ENCODE measurements at regions not wholly inside any gene's neighbourhood (a gene's known extent, or its start where the extent isn't known, plus 50 kb on each side); places are given as distances from the start of the nearest gene placed in this dataset.
"Not testable (repeated sequence)": the region's sequence is repeated elsewhere in the genome, so short reads cannot be mapped to it uniquely, and the experiment has no call there.

DNA sequence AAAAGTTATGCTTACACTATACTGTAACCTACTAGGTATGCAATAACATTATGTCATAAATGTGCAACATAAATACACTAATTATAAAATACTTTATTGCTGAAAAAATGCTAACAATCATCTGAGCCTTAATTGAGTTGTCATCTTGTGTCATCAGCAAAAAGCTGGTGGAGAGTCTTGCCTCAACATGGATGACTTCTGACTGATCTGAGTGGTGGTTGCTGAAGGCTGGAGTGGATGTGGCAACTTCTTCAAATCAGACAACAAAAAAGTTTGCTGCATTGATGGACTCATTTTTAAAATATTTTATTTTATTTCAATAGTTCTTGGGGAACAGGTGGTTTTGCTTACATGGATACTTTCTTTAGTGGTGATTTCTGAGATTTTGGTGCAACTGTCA, 93.9 kb upstream of the AMN1 start:
- DNase-seq (ENCODE audit: insufficient read length, low spot score) (no peak), FAIRE-seq (no peak)

DNA sequence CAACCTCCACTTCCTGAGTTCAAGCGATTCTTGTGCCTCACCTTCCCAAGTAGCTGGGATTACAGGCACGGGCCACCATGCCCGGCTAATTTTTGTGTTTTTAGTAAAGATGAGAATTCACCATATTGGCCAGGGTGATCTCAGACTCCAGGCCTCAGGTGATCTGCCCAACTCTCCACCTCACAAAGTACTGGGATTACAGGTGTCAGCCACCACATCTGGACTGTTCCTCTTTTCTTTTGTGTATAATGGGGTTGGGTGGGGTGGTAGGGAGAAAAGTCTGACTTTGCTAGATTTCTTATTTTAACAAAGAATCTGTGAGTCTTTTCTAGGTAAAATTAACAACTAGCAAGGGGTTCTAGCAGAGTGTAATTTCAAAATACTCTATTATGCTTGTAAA, 92.7 kb upstream of the AMN1 start:
- DNase-seq (ENCODE audit: insufficient read length, low spot score) = no peak
- FAIRE-seq = no peak

DNA sequence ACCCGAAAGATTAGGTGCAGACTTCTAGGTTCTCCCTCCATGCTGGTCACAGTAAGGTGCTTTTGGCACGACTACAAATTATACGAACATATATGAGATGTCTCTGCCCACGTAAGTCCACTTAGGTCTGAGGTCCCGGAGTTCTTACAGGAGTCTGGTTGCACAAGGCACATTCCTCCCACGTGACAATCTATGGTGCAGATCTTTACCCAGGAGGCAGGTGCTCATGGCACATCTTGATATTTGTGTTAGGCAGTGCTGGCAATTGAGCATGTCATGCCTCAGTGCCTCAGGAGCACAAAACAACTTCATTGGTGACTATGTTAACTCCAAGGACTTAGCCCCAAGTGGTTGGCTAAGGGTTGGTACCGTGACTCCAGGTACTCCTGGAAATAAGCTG, 92.0 kb upstream of the AMN1 start:
- DNase-seq (ENCODE audit: insufficient read length, low spot score) (no peak), FAIRE-seq (peak; percentile 49)

DNA sequence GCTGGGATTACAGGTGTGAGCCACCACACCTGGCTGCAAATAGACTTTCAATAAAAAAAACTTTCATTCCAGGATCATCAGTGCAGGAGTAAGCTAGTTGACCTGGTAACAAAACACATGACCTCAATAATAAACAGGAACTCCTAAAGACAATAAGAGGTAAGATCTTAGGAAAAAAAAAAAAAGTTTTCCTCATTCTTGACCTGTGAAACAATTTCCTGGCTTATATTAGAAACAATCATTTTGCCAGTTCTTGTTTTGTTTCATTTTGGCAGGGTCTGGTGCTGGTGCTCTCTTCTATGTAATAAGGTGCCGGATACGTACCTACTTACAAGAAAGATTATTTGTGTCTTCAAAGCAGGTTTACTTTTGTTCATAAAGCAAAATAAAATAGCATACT, 90.6 kb upstream of the AMN1 start:
- FAIRE-seq (peak; percentile 39), DNase-seq (ENCODE audit: insufficient read length, low spot score) (no peak)

DNA sequence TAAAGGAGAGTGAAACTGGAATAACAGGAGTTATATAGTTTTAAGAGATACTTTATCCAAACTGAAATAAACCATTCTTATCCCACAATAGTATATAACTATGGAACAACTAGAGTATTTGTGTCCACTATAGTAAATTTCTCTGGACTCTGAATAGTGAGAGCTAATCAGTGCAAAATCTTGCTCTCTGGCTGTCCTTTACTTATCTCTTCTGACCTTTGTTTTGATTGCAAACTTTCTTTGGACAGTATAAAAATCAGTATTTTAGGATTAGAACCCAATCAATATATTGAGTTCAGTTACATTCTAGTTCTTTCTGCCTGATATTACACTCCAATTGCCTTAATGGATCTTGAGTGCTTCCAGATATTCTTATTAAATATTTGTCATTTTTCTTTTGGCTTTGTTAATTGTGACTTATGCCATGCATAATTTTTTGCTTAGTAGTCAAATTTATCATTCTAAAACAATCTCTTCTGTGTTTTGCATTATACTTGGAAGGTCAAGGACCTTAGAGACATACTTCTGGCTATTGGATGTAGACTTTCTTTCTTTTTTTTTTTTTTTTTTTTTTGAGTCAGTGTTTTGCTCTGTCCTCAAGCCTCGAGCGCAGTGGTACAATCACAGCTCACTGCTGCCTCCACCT, 89.9 kb upstream of the AMN1 start:
- no peak for DNase-seq (ENCODE audit: insufficient read length, low spot score)
- no peak for FAIRE-seq

DNA sequence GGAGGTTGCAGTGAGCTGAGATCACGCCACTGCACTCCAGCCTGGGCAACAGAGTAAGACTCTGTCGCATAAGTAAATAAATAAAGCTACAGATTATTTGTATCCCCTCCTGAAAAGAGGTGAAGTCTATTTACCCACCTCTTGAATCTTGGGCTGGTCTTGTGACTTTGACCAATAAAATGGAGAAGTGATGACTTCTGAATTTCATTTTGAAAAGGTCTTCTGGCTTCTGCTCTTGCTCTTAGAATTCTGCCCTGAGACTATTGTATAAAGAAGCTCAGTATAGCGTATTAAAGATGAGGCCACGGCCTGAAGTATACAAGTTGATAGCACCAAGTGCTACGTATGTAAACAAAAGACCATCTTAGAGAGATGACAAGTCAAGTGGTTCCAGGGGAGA, 88.3 kb upstream of the AMN1 start:
- DNase-seq (ENCODE audit: insufficient read length, low spot score) = no peak
- FAIRE-seq = no peak

DNA sequence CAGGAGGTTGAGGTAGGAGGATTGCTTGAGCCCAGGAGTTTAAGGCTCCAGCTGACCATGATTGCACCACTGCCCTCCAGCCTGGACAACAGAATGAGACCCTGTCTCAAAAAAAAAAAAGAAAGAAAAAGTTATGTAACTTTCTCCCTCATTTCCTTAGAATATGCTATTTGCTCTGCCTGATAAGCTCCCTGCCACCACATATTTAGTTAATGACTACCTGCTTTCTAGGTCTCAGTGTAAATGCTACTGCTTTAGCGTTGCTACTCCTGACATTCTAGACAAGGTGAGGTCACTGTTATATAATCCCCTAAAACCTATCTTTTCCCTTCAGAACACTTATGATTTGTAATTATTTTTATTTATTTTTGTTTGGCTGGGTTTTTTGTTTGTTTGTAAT, 86.3 kb upstream of the AMN1 start:
- FAIRE-seq (no peak), DNase-seq (ENCODE audit: insufficient read length, low spot score) (no peak)

DNA sequence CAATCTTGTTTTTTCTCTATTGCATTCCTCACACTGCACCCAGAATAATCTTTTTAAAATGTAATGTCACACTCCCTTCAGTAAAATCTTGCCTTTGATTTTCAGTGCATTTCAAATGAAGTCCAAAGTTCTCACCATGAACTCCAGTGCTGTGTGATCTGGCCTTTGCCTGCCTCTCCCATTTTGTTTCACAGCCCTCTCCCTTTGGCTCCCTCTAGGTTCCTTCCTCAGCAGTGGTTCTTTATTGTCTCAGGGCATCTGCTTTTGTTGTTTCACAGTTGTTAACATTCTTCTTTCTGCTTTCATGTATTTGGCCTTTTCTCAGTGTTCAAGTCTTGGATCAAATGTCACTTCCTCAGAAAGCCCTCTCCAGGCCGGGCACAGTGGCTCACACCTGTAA, 84.5 kb upstream of the AMN1 start:
- DNase-seq (ENCODE audit: insufficient read length, low spot score) = no peak
- FAIRE-seq = no peak

DNA sequence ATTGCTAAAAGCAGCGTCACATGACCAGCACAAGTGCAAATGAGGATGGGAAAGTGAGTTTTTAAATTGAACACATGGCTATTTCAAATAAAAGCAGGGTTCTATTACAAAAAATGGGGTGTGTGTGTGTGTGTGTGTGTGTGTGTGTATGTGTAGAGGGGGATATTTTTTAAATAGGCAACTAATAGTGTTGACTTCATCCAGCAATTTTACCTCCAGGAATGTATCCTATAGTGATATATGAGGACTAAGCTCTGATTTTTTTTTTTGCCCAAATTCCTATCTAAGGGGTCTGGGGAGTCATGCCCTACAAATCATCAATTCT, 78.9 kb upstream of the AMN1 start:
- DNase-seq (ENCODE audit: insufficient read length, low spot score) = no peak
- FAIRE-seq = no peak

DNA sequence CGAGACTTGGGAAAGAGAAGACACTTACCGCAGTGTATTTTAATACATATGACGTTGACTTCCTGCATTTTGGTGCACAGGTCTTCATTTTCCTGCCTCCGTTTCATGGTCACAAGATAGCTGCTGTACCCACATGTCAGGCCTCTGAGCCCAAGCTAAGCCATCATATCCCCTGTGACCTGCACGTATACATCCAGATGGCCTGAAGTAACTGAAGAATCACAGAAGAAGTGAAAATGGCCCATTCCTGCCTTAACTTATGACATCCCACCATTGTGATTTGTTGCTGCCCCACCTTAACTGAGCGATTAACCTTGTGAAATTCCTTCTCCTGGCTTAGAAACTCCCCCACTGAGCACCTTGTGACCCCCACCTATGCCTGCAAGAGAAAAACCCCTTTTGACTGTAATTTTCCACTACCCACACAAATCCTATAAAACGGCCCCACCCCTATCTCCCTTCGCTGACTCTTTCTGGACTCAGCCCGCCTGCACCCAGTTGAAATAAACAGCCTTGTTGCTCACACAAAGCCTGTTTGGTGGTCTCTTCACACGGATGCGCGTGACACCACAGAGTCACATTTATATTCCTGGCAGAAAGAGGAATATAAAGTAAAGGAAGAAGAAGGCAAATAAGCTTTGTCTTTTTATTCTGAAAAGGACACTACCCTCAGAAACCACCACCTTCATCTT, 78.4 kb upstream of the AMN1 start:
- FAIRE-seq = peak; percentile 86

DNA sequence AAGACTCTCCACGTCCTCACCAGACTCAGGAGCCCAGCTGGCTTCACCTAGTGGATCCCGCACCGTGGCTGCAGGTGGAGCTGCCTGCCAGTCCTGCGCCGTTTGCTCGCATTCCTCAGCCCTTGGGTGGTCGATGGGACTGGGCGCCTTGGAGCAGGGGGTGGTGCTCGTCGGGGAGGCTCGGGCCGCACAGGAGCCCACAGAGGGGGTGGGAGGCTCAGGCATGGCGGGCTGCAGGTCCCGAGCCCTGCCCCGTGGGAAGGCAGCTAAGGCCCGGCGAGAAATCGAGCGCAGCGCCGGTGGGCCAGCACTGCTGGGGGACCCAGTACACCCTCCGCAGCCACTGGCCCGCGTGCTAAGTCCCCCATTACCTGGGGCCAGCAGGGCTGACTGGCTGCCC, 76.9 kb upstream of the AMN1 start:
- DNase-seq (ENCODE audit: insufficient read length, low spot score); FAIRE-seq: not testable (repeated sequence)

More for the DNA sequence above, 78.4 kb upstream of the AMN1 start:
- not testable (repeated sequence) for DNase-seq (ENCODE audit: insufficient read length, low spot score)

DNA sequence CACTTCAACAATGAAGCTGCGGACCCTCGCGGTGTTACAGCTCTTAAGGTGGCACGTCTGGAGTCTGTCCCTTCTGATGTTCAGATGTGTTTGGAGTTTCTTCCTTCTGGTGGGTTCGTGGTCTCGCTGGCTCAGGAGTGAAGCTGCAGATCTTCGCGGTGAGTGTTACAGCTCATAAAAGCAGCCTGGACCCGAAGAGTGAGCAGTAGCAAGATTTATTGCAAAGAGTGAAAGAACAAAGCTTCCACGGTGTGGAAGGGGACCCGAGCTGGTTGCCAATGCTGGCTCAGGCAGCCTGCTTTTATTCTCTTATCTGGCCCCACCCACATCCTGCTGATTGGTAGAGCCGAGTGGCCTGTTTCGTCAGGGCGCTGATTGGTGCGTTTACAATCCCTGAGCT, 75.9 kb upstream of the AMN1 start:
- not testable (repeated sequence) for DNase-seq (ENCODE audit: insufficient read length, low spot score)

DNA sequence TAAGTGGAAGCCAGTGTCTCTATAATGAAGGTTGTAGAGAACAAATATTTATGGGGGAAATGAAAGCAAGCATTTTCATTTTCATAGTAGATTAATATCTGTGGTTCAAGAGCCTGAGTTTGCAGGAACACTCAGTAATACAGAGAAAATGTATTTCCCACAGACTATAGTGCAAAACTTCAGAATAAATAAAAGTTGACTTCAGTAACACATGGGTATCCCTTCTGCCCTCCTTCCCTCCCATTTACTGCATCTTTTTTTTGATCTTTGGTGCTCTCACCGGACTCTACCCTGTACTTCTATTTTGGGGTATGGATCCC, 75.3 kb upstream of the AMN1 start:
- FAIRE-seq (no peak), DNase-seq (ENCODE audit: insufficient read length, low spot score) (no peak)

More for the DNA sequence above, 75.9 kb upstream of the AMN1 start:
- FAIRE-seq = not testable (repeated sequence)

DNA sequence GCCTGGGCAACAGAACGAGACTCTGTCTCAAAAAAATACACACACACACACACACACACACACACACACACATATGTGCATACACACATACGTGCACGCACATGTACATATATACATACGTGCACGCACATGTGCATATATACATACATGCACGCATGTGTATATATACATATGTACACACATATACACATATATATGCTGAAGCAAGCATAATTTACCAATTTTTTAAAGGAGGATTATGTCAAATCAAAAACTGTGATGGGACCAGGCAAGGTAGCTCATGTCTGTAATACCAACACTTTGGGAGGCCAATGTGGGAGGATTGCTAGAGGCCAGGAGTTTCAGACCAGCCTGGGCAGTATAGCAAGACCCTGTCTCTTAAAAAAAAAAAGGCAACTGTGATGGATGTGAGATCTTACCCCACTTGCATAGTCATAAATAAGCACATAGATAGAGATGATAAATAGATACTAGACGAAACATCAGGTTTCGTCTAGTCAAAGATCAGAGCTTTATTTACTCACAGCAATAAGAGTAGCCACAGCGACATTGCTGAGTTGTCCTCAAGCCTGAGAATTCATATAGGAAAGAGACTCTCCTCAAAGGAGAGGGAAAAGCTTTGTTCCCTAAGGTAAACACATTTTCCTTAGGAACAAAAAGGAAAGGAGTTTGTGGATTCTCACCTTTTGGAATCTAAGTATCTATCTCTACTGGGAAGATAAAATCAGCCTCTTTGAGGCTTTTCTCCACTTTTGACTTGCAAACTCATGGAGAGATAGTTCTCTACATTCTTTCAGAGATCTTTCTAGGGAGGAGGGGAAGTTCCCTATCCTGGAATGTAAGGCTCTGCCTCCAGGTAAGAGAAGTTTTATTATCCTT, 74.7 kb upstream of the AMN1 start:
- no peak for DNase-seq (ENCODE audit: insufficient read length, low spot score)
- peak; percentile 78 for FAIRE-seq

DNA sequence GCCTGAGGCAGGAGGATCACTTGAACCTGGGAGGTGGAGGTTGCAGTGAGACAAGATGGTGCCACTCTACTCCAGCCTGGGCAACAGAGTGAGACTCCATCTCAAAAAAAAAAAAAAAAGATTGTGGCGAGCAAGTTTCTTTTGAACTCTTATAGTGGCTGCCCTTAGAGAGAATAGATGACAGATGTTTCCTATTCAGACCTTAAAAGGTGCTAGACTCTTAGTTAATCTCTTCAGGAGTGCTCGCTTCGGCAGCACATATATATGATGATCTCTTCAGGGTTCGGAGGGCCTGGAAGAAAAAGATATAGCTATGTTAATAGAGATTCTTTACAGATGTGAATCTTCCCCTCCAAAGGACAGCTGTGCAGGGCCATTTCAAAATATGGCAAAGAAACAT, 73.1 kb upstream of the AMN1 start:
- DNase-seq (ENCODE audit: insufficient read length, low spot score) (no peak), FAIRE-seq (no peak)

DNA sequence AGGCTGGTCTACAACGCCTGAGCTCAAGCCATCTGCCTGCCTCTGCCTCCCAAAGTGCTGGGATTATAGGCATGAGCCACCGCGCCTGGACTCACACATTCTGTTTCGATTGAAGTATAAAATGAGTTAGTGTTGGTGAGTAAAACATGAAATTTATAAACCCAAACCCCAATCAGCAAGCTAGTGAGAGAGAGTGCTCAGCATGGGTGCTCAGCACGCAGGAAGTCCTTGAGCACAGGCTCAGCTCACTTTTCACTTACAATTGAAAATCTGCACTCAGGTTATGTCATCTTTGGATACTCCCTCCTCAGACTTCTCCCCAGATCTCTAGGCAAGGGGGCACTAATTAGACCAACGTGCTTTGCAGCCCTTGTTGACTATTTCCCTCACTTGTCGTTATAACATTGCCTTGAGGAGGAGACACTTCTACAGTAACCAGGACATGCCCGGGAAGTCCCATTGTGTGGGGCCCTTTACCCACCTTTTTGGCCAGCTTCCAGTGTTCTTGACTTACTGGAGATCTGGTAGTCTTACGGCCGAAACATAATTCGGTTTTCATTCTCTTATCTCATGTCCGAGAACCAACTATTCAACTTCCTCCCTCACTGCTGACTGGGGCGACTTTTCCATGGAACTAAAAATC, 68.5 kb upstream of the AMN1 start:
- no peak for DNase-seq (ENCODE audit: insufficient read length, low spot score)
- no peak for FAIRE-seq

DNA sequence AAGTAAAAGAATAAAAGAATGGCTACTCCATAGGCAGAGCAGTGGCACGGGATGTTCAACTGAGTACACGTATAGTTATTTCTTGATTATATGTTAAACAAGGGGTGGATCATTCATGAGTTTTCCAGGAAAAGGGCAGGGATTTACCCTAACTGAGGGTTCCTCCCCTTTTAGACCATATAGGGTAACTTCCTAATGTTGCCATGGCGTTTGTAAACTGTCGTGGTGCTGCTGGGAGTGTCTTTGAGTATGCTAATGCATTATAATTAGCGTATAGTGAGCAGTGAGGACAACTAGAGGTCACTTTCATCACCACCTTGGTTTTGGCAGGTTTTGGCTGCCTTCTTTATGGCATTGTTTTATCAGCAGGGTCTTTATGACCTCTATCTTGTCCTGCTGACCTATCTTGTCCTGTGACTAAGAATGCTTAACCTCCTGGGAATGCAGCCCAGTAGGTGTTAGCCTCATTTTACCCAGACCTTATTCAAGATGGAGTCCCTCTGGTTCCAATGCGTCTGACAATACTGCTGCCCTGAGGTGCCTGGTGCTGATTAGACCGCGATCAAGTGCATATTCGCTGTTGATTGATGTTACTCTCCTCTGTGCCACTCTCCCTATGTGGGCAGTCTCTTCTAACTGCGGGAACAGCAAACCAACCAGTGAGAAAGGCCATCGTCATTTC, 67.6 kb upstream of the AMN1 start:
- no peak for FAIRE-seq

DNA sequence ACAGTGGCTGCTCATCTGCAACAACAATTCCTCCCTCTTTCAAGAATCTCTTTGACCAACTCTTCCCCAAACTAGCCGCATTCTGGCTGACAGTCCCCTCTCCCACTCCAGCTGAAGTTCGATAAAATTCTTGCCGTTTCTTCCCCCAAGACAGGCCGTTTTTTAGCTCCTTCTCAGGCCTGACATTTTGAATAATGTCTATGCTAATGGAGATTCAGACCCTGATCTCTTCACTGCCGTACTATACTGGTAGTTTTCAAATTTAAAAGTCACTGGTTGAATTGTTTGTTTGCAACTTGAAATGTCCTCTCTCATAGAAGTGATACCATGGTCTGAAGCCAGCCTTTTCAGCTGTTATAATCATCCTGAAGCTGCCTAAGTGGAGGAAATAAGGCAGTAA, 65.9 kb upstream of the AMN1 start:
- DNase-seq (ENCODE audit: insufficient read length, low spot score) (no peak), FAIRE-seq (no peak)

More for the DNA sequence above, 67.6 kb upstream of the AMN1 start:
- DNase-seq (ENCODE audit: insufficient read length, low spot score) = no peak

DNA sequence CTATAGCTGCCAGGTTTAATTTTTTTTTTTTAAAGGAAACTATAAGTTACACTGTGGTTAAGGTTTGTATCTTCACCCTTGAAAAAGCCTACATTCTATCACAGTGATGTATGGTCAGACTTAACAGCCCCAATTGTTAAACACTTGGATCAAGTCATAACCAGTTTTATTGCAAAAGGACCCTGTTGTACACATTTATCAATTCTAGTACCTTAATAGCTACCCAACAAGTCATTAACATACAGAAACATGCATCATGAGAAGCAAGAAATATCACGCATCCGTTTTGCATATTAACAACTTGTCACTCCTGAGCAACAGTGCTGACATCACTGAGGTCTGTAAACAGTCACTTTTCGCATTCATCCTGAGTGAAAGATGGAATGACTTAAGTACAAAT, 62.4 kb upstream of the AMN1 start:
- DNase-seq (ENCODE audit: insufficient read length, low spot score); FAIRE-seq: not testable (repeated sequence)

DNA sequence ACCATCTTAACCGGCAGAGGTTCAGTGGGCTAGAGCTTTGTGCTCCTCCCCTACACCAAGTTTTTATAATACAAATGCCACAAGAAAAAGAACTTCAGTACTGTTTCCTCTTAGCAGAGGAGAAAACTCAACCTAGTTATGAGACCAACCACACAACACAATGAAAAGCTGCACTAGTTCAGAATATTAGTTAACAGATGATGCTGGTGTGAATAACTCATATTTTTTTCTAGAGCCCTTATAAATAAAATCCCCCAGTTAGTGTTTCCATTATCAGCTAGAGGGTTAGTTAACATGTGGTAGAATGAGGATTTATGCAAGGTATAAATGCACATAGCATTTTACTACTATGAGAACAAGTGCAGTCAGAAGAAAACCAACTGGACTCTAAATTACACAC, 61.9 kb upstream of the AMN1 start:
- FAIRE-seq = no peak

DNA sequence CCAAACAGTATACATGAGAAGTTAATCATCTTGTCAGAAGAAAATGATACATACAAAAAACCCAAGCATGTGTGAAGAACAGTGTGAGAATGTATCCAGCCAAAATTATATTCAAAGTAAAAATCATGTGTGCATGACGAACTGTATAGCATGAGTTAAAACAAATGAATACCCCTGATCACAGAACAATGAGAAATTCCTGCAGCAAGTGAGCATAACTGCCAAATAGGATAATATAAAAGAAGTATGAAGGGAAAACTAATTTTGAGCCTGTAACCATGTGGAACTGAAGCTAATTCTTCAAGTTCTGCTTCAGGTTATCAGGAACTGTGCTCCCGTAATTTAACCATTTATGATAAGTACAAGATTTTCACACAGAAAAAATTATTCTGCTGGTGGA, 56.5 kb upstream of the AMN1 start:
- FAIRE-seq = no peak
- DNase-seq (ENCODE audit: insufficient read length, low spot score) = no peak

More for the DNA sequence above, 61.9 kb upstream of the AMN1 start:
- DNase-seq (ENCODE audit: insufficient read length, low spot score) = no peak
